DMS79 treated with DMSO at 0.1 percent for 48 hours (cell line): ENCODE measurements at regions not wholly inside any gene's neighbourhood (a gene's known extent, or its start where the extent isn't known, plus 50 kb on each side); places are given as distances from the start of the nearest gene placed in this dataset.

Source experiments
- DNase-seq: peaks from one replicate; lab custom pipeline; 2025; lab: John Stamatoyannopoulos, UW

GRCh38 chr7:124692425-124692824 lies 73.2 kb downstream of the GPR37 start:
- no peak for DNase-seq

- no peak for DNase-seq
Measured at GRCh38 chr7:124690840-124691239, 74.8 kb downstream of the GPR37 start.

DNA sequence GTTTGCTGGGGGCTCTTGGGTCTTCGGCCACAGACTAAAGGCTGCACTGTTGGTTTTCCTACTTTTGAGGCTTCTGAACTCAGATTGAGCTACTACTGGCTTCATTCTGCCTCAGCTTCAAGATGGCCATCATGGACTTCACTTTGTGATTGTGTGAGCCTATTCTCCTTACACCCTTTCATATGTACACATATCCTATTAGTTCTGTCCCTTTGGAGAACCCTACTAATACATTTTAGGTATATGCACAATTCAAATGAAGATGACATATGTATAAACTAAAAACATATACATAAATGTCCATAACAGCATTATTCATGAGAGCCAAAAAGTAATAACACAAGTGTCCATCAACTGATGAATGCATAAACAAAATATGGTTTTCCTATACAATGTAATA lies 75.7 kb downstream of the GPR37 start:
- no peak for DNase-seq

DNA sequence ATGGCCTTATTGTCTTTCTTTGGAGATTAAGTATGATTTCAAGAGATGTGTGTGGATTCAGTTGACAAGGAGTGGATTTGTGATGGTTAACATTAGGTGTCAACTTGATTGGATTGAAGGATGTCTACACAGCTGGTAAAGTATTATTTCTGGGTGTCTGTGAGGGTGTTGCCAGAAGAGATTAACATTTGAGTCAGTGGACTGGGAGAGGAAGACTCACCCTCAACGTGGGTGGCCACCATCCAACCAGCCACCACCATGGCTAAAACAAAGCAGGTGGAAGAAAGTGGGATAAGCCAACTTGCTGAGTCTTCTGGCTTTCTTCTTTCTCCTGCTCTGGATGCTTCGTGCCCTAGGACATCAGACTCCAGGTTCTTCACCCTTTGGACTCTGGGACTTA lies 76.1 kb downstream of the GPR37 start:
- DNase-seq, result no peak

- DNase-seq, result no peak
Measured at GRCh38 chr7:124688991-124689390, 76.6 kb downstream of the GPR37 start.

DNA sequence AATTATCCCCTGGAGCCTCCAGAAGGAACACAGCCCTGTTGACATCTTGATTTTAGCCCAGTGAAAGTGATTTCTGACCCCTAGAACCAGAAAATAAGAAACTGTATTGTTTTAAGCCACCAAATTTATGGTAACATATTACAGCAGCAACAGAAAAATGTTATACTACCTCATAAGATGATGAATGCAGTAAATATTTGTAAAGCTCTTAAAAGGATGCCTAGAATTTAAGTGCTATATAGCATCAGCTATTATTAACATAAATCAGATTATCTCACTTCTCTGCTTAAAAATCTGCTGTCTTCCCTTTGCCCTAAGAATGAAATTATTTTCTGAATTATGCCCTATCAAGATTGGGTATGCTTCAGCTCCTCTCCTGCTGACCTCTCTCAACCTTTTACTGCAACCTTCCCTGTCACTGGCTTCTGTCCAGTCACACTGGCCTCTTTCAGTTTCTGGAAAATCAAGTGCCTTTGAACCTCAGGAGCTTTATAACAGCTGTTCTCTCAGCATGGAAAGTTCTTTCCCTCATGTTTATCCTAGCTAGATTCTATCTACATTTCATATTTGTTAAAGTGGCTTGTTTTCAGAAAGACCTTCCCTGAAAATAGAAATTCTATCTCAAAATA lies 78.9 kb downstream of the GPR37 start:
- DNase-seq, result no peak

- DNase-seq, result no peak
Measured at GRCh38 chr7:124681946-124682345, 83.6 kb downstream of the GPR37 start.

DNA sequence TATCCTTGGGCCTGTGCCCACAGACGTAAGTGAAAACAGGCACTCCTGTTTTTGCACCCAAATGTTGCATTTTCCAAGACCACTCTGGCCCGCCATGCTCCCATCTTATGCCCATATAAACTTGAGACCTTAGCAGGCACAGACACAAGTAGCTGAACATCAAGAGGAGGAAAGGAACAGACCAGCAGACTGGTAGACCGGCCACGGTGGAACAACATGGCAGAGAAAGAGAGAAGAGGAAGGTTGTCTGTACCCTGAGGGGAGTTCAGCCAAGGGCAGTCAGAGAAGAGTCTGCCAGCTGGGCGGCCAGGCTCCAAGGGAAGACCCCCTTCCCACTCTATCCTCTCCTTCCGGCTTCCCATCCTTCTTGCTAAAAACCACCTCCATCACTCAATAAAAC lies 85.3 kb downstream of the GPR37 start:
- DNase-seq, result no peak

DNA sequence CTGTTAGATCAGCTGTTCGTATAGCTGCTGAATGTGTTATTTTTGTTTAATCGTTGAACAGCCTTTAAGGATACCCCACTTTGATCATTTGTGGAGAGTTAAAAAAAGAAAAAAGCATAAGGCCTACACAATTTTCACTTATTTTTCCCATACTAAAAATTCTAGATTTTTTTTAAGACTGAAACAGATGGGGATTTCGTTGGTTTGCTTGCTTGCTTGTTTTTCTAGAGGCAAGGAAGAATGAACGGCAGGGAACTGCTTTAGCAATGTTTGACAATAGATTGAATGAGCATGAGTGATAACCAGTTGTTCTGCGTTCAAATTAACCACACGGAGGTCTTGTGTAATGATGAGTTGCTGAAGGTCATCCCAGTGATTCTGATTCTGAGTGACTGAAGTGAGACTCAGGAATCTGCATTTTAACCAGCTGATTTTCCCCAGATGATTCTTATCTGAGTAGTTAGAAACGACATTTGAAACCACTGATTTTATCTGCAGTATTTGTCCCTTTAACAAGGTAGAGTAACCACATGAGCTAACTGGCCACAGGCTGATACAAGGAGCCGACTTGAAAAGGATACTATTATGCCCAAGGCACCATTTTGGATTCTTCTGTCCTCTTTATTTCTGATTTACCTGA lies 85.9 kb downstream of the GPR37 start:
- no peak for DNase-seq

DNA sequence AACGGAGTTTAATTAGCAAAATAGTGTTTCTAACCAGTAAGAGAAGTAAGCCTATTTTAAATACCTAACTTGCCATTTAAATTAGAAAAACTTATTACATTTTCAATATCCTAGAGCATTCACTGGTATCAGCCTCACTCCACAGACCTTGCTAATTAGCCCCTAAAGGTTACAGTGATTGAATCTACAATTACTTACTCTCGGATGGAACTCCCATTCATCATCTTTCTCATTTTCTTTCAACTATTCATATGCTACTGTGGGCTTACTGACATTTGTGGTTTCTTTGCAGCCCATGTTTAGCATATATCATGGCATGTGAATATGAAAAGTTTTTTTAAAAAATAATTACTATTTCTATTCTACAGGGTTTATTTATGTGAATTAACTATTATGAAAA lies 86.4 kb downstream of the GPR37 start:
- DNase-seq, result no peak

GRCh38 chr7:124674451-124674850 lies 91.1 kb downstream of the GPR37 start:
- DNase-seq, result no peak

DNA sequence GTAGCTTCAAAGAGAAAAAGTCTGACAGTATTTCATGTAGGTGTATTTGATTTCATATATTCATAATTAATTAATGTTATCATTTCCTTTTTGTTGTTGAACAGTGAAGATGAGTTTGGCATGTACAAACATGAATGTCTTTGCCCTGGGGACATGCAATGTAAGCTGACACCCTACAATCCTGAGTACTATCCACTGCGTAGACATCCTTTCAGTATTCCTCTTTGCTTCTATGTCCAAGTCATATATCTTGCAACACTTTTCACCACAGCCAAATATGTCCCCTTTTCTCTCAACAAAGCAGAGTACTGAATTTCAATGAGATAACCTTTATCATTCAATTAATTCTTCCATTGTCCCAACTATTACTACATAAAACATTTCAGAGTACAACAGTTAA lies 93.6 kb downstream of the GPR37 start:
- DNase-seq, result no peak

GRCh38 chr7:124667312-124668153 lies 98.1 kb downstream of the GPR37 start:
- DNase-seq, result no peak

- DNase-seq, result no peak
Measured at GRCh38 chr7:124662937-124663336, 102.7 kb downstream of the GPR37 start.

DNA sequence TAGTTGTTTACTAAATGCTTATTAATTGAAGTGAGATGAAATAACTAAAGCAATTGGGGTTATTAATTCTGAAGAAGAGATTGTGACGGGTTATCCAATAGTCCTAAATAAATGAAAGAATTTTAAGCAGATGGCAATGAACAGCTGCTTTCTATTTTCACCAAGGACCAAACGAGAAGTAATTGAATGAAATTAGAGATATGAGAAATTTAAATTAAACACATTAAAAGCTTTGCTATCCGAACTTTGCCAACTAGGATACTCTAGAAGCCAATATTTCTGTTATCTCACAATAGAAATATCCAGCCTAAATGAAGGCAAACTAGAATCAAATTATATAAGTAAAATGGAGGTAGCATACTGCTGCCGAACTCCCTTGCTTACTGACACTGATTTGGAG lies 103.2 kb downstream of the GPR37 start:
- DNase-seq, result no peak

GRCh38 chr7:124655990-124656389 lies 109.6 kb downstream of the GPR37 start:
- DNase-seq, result no peak

DNA sequence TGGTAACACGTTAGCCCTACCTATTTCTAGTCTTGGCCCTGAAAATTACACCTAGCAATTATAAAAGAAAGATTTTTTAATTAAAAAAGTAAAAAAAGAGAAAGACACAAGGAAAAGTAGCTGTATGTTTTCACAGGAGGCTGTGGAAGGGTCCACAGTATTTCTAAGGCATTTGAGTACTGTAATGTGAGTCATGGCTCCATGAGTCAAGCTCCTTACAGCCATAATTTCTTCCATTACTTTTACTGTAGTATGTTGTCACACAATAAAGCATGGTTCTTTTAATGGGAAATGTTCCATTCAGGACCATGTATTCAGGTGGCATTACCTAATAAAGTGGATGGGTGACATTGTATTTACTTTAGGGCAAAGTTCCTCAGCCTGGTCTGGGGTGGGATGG lies 113.4 kb downstream of the GPR37 start:
- no peak for DNase-seq

DNA sequence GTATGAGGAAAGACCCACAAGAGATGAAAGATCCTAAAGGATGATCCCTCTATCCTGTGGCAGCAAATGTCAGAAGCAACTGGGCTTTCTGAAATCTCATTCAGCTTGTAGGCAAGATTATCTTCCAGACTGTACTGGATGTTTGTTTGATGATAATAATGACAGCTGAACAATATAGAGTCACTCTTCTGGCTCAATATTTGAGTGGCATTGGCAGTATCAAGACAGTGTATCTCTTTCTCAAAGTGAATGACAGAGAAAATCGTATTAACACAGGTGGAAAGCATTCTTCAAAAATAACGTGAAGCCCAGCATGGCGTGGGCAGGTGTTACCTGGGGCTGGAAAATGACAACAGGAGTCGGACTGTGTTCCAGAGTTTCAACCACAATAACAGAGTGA lies 114.5 kb downstream of the GPR37 start:
- DNase-seq, result no peak

GRCh38 chr7:124649397-124650014 lies 116.1 kb downstream of the GPR37 start:
- DNase-seq, result no peak

GRCh38 chr7:124647630-124648306 lies 117.8 kb downstream of the GPR37 start:
- DNase-seq, result no peak

DNA sequence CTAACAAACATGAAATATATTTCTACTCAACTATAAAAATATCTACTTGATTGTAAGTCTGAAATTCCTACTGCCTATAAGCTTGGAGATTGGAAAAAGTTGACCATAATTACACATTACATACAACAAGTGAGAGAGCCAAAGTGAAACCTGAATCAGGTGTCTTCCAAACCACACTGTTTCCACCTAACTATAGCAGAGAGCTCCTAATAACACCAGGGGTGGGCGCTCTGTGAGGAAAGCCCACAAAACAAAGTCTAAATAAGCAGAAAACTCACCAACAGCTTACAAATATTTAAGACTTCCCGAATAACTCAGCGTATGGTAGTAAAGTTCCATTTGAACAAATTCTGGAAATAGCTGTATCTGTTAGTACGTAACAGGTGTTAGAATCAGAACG lies 119.9 kb downstream of the GPR37 start:
- no peak for DNase-seq

- DNase-seq, result no peak
Measured at GRCh38 chr7:124643311-124643811, 122.2 kb downstream of the GPR37 start.
